Vagina (tissue), 2 donors: ENCODE measurements at regions not wholly inside any gene's neighbourhood (a gene's known extent, or its start where the extent isn't known, plus 50 kb on each side); places are given as distances from the start of the nearest gene placed in this dataset.

Experiments
- DNase-seq, 2 donors: peaks; one replicate each; pipeline ENCODE4 v3.0.0-alpha.2; 2017; ENCODE audit errors: extremely low spot score in 2 of 2
- H3K27ac ChIP-seq: fragments of 200-600 bp; sonication (generic); one replicate; pipeline ENCODE4 v1.5.1; 2019
- H3K27me3 ChIP-seq: fragments of 200-600 bp; sonication (generic); one replicate; pipeline ENCODE4 v1.5.1; 2019
- H3K36me3 ChIP-seq, 2 donors: fragments of 200-600 bp; sonication (generic); one replicate each; pipeline ENCODE4 v1.5.1; 2017 to 2019
- H3K4me1 ChIP-seq: fragments of 200-600 bp; sonication (generic); one replicate; pipeline ENCODE4 v1.5.1; 2019
- H3K4me3 ChIP-seq, 2 donors: fragments of 200-600 bp; sonication (generic); 1 replicate in 1 of 2; 2 replicates in 1 of 2; pipeline ENCODE4 v1.5.1; 2016 to 2019
- H3K9me3 ChIP-seq: fragments of 200-600 bp; sonication (generic); one replicate; pipeline ENCODE4 v1.5.1; 2019
- POLR2A ChIP-seq, 2 donors: fragments of 450-650 bp; IDR thresholded peaks; one replicate each; pipeline ENCODE4 v1.6.1; 2017; ENCODE audit warnings: antibody characterized with exemption in 2 of 2, mild to moderate bottlenecking in 2 of 2, moderate library complexity in 2 of 2
- POLR2AphosphoS5 ChIP-seq, 2 donors: sonication (generic); formaldehyde crosslinking; IDR thresholded peaks; one replicate each; pipeline ENCODE4 v1.9.0; 2017; ENCODE audit warnings: antibody characterized with exemption in 2 of 2, mild to moderate bottlenecking in 2 of 2, low read depth in 1 of 2; ENCODE audit not compliant: insufficient read depth in 1 of 2
- intact Hi-C: fragments of 100-400 bp; cut with DNase I; formaldehyde crosslinking; loops from one replicate; pipeline ENCODE4 v1.15.1; 2023
- TF ChIP-seq, protein P1 (sequence below), 3 experiments: fragments of 450-650 bp in 2 of 3; fragments of 200-600 bp in 1 of 3; sonication (generic) in 1 of 3; IDR thresholded peaks; one replicate each; pipeline ENCODE4 v1.5.1; 2017 to 2019; ENCODE audit warnings: antibody characterized with exemption in 3 of 3, mild to moderate bottlenecking in 2 of 3, moderate library complexity in 2 of 3

DNA sequence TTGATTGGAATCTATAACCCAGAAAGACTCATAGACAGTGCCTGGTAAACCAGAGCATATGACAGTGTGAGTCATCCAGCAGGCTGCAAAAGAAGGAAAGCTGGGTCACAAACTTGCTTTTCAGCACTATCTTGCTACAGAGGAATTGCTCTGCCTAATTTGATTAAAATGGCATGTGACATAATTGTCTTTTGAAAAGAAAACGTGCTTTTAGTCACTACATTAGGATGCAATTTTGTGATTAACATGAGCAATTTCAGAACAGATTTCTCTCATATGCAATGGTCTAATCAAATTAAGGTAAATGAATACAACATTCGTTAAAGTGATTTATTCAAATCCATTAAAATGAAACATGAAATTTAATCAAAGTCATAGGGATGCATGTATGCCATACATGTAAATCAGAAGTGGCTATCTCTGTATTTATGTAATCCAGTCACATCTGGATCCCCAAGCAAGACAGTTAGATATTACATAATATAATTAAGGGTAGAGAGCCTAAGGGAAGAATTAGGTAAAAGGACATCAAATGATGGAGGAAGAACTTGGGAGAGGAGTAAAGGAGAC is 400.0 kb upstream of the HTR1E start:
- Histone ChIP-seq H3K4me1 (no peaks in the 10 kb centered on the region), H3K27ac (no peak overlapping the region), H3K27me3 (no peaks in the 10 kb centered on the region), H3K4me3 (no peak overlapping the region), H3K9me3 (no peaks in the 10 kb centered on the region), H3K36me3 (no peaks in the 10 kb centered on the region)
- intact Hi-C loops: no loop called here
- no peak for DNase-seq
- TF ChIP-seq POLR2A (IDR thresholded peaks at IDR 0.05): no peak
- TF ChIP-seq, protein P1, sequence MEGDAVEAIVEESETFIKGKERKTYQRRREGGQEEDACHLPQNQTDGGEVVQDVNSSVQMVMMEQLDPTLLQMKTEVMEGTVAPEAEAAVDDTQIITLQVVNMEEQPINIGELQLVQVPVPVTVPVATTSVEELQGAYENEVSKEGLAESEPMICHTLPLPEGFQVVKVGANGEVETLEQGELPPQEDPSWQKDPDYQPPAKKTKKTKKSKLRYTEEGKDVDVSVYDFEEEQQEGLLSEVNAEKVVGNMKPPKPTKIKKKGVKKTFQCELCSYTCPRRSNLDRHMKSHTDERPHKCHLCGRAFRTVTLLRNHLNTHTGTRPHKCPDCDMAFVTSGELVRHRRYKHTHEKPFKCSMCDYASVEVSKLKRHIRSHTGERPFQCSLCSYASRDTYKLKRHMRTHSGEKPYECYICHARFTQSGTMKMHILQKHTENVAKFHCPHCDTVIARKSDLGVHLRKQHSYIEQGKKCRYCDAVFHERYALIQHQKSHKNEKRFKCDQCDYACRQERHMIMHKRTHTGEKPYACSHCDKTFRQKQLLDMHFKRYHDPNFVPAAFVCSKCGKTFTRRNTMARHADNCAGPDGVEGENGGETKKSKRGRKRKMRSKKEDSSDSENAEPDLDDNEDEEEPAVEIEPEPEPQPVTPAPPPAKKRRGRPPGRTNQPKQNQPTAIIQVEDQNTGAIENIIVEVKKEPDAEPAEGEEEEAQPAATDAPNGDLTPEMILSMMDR (IDR thresholded peaks at IDR 0.05): no peak
- no peak for TF ChIP-seq POLR2AphosphoS5 (IDR thresholded peaks at IDR 0.05; ENCODE audit: insufficient read depth in 1 of 2, low read depth in 1 of 2)

DNA sequence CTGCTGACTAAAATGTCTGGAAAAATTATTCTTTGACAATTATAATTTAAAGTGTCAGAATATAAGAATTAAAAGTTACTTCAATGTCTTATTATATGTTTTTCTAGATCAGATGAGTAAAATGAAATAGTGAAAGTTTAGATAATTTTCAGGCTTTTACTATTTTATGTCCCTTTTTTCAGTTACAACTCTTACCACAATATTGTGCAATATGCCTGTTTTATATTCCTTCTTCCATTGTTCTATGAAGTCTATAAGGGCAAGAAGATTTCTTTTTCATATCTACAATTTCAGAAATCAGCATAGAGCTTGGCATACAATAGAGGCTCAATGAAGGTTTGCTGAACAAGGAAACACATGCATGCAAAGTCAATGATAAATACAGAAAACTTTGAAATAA is 401.2 kb upstream of the HTR1E start:
- intact Hi-C loops: no loop called here
- Histone ChIP-seq H3K27ac (no peak overlapping the region), H3K9me3 (no peaks in the 10 kb centered on the region), H3K4me3 (no peak overlapping the region), H3K36me3 (no peaks in the 10 kb centered on the region), H3K27me3 (no peaks in the 10 kb centered on the region), H3K4me1 (no peaks in the 10 kb centered on the region)
- TF ChIP-seq, protein P1 (IDR thresholded peaks at IDR 0.05): no peak
- TF ChIP-seq POLR2AphosphoS5 (IDR thresholded peaks at IDR 0.05; ENCODE audit: insufficient read depth in 1 of 2, low read depth in 1 of 2): no peak
- TF ChIP-seq POLR2A (IDR thresholded peaks at IDR 0.05): no peak
- DNase-seq: no peak

DNA sequence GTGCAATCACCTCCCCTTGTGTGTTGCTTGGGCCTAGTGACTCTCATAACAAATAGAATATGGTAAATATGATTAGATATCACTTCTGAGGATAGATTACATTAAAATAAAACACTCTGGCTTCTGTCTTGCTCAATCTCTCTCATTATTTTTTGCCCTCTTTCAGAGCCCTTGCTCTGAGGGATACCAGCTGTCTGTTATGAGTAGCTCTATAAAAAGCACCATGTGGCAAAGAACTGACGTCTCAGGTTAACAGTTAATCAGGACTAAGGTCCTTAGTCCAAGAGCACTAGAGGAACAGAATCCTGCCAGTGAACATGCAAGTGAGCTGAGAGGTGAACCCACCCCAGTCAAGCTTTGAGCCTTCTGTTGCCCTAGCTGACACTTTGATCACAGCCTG is 402.2 kb upstream of the HTR1E start:
- H3K9me3 ChIP-seq: no peaks in the 10 kb centered on the region
- no peak for DNase-seq
- no peak overlapping the region for H3K27ac ChIP-seq
- TF ChIP-seq, protein P1 (IDR thresholded peaks at IDR 0.05): no peak
- TF ChIP-seq POLR2AphosphoS5 (IDR thresholded peaks at IDR 0.05; ENCODE audit: insufficient read depth in 1 of 2, low read depth in 1 of 2) (no peak), POLR2A (IDR thresholded peaks at IDR 0.05) (no peak)
- no peak overlapping the region for H3K4me3 ChIP-seq
- no peaks in the 10 kb centered on the region for H3K4me1 ChIP-seq
- intact Hi-C loops: no loop called here
- H3K27me3 ChIP-seq: no peaks in the 10 kb centered on the region
- no peaks in the 10 kb centered on the region for H3K36me3 ChIP-seq

DNA sequence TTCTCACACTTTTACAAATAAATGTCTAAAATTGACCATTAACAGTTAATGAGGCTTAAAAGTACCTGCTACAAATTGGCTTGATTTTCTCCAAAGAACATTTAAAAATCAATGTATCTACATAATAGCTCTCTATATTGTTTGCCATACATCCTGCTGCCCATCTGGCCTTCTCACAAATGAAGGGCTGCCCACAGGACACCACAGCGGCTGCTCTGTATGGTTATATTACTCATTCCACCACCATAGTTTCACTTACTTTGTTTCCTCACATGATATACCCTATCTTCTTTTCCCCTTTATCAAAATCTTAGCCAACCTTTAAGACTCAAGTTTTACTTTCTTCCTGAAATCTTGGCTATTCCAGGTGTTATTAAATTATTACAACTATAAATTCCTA is 407.7 kb upstream of the HTR1E start:
- no peaks in the 10 kb centered on the region for H3K4me1 ChIP-seq
- no peak for TF ChIP-seq POLR2AphosphoS5 (IDR thresholded peaks at IDR 0.05; ENCODE audit: insufficient read depth in 1 of 2, low read depth in 1 of 2)
- TF ChIP-seq POLR2A (IDR thresholded peaks at IDR 0.05): no peak
- TF ChIP-seq, protein P1 (IDR thresholded peaks at IDR 0.05): no peak
- no peak overlapping the region for H3K27ac ChIP-seq
- intact Hi-C loops: no loop called here
- no peaks in the 10 kb centered on the region for H3K27me3 ChIP-seq
- peaks cover 5% of the 10 kb centered on the region for H3K9me3 ChIP-seq
- H3K36me3 ChIP-seq: no peaks in the 10 kb centered on the region
- DNase-seq: no peak
- no peak overlapping the region for H3K4me3 ChIP-seq

DNA sequence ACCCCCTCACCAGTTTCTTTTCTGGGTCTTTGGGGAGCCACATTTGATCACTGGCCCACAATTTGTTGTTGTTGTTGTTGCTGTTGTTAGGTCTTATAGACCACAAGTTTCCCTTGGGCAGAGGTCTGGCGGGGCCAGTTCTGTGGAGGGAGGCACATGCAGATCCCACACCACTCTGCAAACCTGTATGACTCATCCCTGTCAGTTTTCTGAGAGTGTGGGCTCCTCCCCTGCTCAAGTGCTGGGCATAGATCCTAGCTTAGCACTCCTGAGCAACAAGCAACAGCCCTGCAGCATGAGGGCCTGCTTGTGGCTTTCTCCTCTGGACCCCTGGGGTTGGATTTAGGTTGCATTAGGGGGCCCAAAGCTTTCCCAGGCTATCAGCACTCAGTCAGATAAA is 411.1 kb upstream of the HTR1E start:
- Histone ChIP-seq H3K27me3 (no peaks in the 10 kb centered on the region), H3K4me3 (no peak overlapping the region), H3K4me1 (no peaks in the 10 kb centered on the region), H3K9me3 (peaks cover 5% of the 10 kb centered on the region), H3K27ac (no peak overlapping the region), H3K36me3 (no peaks in the 10 kb centered on the region)
- intact Hi-C loops: no loop called here
- no peak for TF ChIP-seq POLR2AphosphoS5 (IDR thresholded peaks at IDR 0.05; ENCODE audit: insufficient read depth in 1 of 2, low read depth in 1 of 2)
- TF ChIP-seq, protein P1 (IDR thresholded peaks at IDR 0.05): no peak
- no peak for TF ChIP-seq POLR2A (IDR thresholded peaks at IDR 0.05)
- DNase-seq: no peak
